GM10248 (cell line): ENCODE measurements at regions not wholly inside any gene's neighbourhood (a gene's known extent, or its start where the extent isn't known, plus 50 kb on each side); places are given as distances from the start of the nearest gene placed in this dataset.
"Not testable (repeated sequence)": the region's sequence is repeated elsewhere in the genome, so short reads cannot be mapped to it uniquely, and the experiment has no call there.

ENCODE experiments used
- CTCF ChIA-PET: fragments of 300-600 bp; sonication (Branson Sonifier 250); formaldehyde crosslinking; extraction: SDS; loops from one replicate; lab custom pipeline; 2021; ENCODE audit warnings: antibody characterized with exemption; lab: Yijun Ruan, JAX
- POLR2A ChIA-PET: fragments of 350-650 bp; sonication (Branson Sonifier 250); formaldehyde crosslinking; extraction: SDS; loops from one replicate; lab custom pipeline; 2020; ENCODE audit warnings: antibody characterized with exemption; lab: Yijun Ruan, JAX
- DNase-seq: peaks from one replicate; pipeline ENCODE4 v3.0.0; 2012; ENCODE audit errors: extremely low spot score
- TF ChIP-seq, protein P1 (sequence below): IDR thresholded peaks from 2 replicates; pipeline ENCODE4 v1.5.1; 2012; ENCODE audit warnings: mild to moderate bottlenecking, low read depth; ENCODE audit errors: extremely low read depth, missing control alignments, control extremely low read depth

GRCh38 chrX:69060631-69061408 is 104.4 kb downstream of the PJA1 start:
- TF ChIP-seq, protein P1, sequence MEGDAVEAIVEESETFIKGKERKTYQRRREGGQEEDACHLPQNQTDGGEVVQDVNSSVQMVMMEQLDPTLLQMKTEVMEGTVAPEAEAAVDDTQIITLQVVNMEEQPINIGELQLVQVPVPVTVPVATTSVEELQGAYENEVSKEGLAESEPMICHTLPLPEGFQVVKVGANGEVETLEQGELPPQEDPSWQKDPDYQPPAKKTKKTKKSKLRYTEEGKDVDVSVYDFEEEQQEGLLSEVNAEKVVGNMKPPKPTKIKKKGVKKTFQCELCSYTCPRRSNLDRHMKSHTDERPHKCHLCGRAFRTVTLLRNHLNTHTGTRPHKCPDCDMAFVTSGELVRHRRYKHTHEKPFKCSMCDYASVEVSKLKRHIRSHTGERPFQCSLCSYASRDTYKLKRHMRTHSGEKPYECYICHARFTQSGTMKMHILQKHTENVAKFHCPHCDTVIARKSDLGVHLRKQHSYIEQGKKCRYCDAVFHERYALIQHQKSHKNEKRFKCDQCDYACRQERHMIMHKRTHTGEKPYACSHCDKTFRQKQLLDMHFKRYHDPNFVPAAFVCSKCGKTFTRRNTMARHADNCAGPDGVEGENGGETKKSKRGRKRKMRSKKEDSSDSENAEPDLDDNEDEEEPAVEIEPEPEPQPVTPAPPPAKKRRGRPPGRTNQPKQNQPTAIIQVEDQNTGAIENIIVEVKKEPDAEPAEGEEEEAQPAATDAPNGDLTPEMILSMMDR, result peak; percentile 20
- ChIA-PET POLR2A (interaction anchor here (1.0 kb wide), 1 partner anchor 233 kb away, joined by 3 read pairs; no protein-coding TSS in a partner anchor), CTCF (interaction anchor here (0.8 to 2.7 kb wide), 5 partner anchors 15 to 328 kb away, joined by 3 to 38 read pairs (median 4); partner anchors contain the start of gene EFNB1)
- no peak for DNase-seq

DNA sequence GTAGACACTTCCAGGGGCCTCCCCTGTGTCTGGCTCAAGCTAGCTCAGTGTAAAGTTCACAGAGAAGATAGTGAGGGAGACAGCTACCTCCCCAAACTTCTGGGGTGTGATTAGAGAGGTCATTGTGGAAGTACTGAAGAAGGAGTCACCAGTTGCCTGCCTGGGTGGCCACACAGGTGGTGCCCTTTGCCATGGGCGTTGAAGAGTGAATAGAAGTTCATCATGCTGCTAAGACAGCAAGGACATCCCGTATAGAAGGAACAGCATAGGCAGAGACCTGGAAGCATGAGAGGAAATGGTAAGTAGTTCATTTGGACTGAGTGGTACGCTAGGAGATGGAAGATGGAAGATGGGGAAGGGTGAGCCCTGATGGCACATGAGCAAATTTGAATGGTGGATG is 110.1 kb downstream of the PJA1 start:
- TF ChIP-seq, protein P1, result no peak
- ChIA-PET POLR2A (no interaction called here), CTCF (no interaction called here)
- DNase-seq, result no peak

DNA sequence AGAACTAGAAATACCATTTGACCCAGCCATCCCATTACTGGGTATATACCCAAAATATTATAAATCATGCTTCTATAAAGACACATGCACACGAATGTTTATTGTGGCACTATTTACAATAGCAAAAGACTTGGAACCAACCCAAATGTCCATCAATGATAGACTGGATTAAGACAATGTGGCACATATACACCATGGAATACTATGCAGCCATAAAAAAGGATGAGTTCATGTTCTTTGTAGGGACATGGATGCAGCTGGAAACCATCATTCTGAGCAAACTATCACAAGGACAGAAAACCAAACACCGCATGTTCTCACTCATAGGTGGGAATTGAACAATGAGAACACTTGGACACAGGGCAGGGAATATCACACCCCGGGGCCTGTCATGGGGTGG is 110.8 kb downstream of the PJA1 start:
- DNase-seq, CTCF ChIA-PET, POLR2A ChIA-PET: not testable (repeated sequence)

DNA sequence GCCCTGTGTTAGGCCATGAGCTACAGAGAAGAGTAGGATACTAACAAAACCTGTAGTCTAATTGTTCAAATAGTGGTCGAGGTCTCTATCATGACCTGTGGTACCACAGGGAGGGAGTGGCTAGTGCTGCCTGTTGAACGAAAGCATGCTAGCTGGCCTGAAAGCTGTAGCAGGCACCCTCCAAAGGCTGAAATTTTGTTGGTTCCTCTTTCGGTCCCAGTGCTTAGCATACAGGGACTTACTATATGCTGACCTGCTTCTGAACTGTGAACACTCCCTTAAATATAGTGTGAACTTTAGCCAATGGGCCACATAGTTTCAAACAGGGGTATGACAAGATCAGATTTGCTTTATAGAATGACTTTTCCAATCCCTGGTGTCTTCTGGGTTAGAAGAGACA is 113.4 kb downstream of the PJA1 start:
- CTCF ChIA-PET, result interaction anchor here (1.6 kb wide), 1 partner anchor 224 kb away, joined by 6 read pairs; no protein-coding TSS in a partner anchor
- DNase-seq, result no peak
- TF ChIP-seq, protein P1, result no peak
- POLR2A ChIA-PET, result no interaction called here

- DNase-seq, result no peak
- ChIA-PET CTCF (no interaction called here), POLR2A (no interaction called here)
- TF ChIP-seq, protein P1, result no peak
These were observed 115.0 kb downstream of the PJA1 start for GRCh38 chrX:69050051-69050765.

DNA sequence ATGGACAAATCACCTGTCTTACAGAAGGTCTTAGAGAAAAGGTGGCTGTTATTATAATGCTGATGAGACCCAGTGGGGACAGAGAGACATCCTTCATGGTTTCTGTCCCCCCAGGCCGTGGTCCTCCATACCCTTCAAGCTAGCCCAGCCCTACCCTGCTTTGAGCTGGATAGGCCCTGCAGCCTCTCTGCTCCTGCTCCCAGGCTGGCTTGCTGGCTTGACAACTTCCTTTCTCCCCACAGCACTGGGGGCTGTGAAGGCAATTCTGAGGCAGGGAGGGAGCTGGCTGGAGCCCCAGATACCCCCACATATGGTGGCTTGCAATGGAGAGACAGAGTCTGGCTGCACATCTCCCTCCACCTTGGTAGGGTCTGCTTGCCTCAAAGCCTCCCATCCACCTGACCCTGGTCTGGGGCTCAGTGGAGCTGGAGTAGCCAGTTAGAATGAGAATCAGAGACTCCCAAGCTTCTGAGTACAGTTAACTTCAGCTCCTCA is 118.2 kb downstream of the PJA1 start:
- ChIA-PET POLR2A (no interaction called here), CTCF (no interaction called here)
- TF ChIP-seq, protein P1, result no peak
- DNase-seq, result no peak
